ENCODE measurements at regions not wholly inside any gene's neighbourhood (a gene's known extent, or its start where the extent isn't known, plus 50 kb on each side); places are given as distances from the start of the nearest gene placed in this dataset.

DNA sequence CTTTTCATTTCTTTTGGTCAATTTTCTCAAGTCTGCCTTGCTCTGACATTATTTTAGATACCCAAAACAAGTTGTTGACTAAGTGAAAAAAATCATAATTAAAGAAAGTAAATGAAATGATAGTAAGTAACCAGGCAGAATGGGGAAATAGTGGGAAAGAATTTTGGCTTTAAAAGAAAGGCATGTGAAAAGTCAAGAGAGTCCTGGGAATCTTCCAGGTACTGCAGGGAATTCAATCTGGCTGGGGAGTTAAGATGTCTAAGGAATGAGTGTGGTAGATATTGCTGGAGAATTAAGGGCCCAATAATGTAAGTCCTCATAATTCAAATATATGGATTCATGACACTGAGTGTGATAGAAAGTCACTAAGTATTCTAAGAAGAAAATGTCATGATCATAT is 123.1 kb upstream of the PAPPA start:
- H4K20me1 ChIP-seq, result no peaks in the 10 kb centered on the region
- H3K4me1 ChIP-seq, result peaks cover 0 to 7% (median 0%) of the 10 kb centered on the region in 10 experiments; a peak in 3 of 20 replicates
- TF ChIP-seq Cebpa-rat (IDR thresholded peaks at IDR 0.05), result no peak
- peaks cover 0 to 19% (median 8%) of the 10 kb centered on the region in 11 experiments; a peak in 13 of 22 replicates for H3K9me3 ChIP-seq (replicated peaks in 1 of 11)
- no peak overlapping the region for H3K27ac ChIP-seq
- H3K27me3 ChIP-seq, result no peaks in the 10 kb centered on the region
- no peak overlapping the region for H3K4me2 ChIP-seq
- no peak overlapping the region for H3K9ac ChIP-seq
- H3K4me3 ChIP-seq, result no peak overlapping the region
- H3K36me3 ChIP-seq, result no peaks in the 10 kb centered on the region

GRCh38 chr9:116032683-116033440 is 120.7 kb upstream of the PAPPA start:
- H3K9me3 ChIP-seq (replicated peaks in 1 of 11), result peaks cover 0 to 19% (median 8%) of the 10 kb centered on the region in 11 experiments; a peak in 13 of 22 replicates
- H3K36me3 ChIP-seq, result no peaks in the 10 kb centered on the region
- no peak overlapping the region for H3K4me2 ChIP-seq
- no peak overlapping the region for H3K9ac ChIP-seq
- H3K4me3 ChIP-seq, result no peak overlapping the region
- no peak overlapping the region for H3K27ac ChIP-seq
- no peaks in the 10 kb centered on the region for H3K27me3 ChIP-seq
- H4K20me1 ChIP-seq, result no peaks in the 10 kb centered on the region
- H3K4me1 ChIP-seq, result peaks cover 0 to 2% (median 0%) of the 10 kb centered on the region in 10 experiments; a peak in 1 of 20 replicates
- TF ChIP-seq Cebpa-rat (IDR thresholded peaks at IDR 0.05), result no peak

DNA sequence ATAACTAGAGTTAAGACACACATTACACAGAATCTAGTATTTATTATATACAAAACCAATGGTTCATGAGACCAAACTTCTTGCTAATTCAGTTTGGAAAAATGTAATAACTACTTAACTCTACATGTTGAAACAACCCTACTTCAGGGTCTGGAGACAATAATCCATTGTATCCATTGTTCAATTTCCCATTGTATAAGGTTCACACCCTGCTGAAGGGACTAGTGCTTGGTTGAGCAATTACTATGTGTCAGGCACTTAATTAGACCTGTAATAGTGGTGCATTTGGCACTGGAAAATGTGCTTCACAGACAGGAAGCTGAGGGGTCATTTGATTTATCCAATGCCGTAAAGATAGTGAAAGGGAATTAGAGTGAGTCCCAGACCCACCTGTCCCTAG is 114.3 kb upstream of the PAPPA start:
- Histone ChIP-seq H3K4me2 (no peak overlapping the region), H3K4me3 (no peak overlapping the region), H3K27me3 (no peaks in the 10 kb centered on the region), H3K36me3 (no peaks in the 10 kb centered on the region), H3K4me1 (no peaks in the 10 kb centered on the region), H3K27ac (no peak overlapping the region), H3K9me3 (replicated peaks in 1 of 11) (0 out of 22 replicates have a peak, but pooled peaks cover 0 to under 1% (median 0%) of the 10 kb centered on the region in 11 experiments), H4K20me1 (no peaks in the 10 kb centered on the region), H3K9ac (no peak overlapping the region)
- TF ChIP-seq Cebpa-rat (IDR thresholded peaks at IDR 0.05), result no peak

DNA sequence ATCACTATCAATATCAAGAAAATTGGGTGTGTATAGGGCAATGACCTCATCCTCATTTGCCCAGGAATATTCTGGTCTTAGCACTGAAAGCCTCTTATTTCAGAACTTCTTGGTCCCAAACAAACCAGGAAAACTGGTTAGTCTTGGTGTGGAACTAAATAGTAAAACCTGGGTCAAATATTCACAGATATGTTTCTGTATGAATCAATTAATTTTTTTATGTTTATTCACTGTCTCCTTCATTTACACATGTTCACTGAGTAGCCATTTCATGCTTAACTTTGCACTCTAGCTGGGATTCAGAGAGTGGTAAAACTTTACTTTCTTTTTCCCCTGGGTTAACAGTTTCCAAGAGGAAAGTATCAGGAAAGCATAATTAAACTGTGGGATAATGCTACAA is 113.7 kb upstream of the PAPPA start:
- no peak for TF ChIP-seq Cebpa-rat (IDR thresholded peaks at IDR 0.05)
- Histone ChIP-seq H3K9me3 (replicated peaks in 1 of 11) (no peaks in the 10 kb centered on the region), H3K4me2 (no peak overlapping the region), H3K36me3 (no peaks in the 10 kb centered on the region), H4K20me1 (no peaks in the 10 kb centered on the region), H3K9ac (no peak overlapping the region), H3K4me3 (no peak overlapping the region), H3K27me3 (no peaks in the 10 kb centered on the region), H3K4me1 (no peaks in the 10 kb centered on the region), H3K27ac (no peak overlapping the region)

GRCh38 chr9:116042321-116042720 is 111.3 kb upstream of the PAPPA start:
- Histone ChIP-seq H4K20me1 (no peaks in the 10 kb centered on the region), H3K27ac (no peak overlapping the region), H3K9ac (no peak overlapping the region), H3K4me2 (no peak overlapping the region), H3K27me3 (no peaks in the 10 kb centered on the region), H3K36me3 (no peaks in the 10 kb centered on the region), H3K9me3 (replicated peaks in 1 of 11) (peaks cover 0 to 5% (median 0%) of the 10 kb centered on the region in 11 experiments; a peak in 1 of 22 replicates), H3K4me3 (no peak overlapping the region), H3K4me1 (no peaks in the 10 kb centered on the region)
- TF ChIP-seq Cebpa-rat (IDR thresholded peaks at IDR 0.05), result no peak

GRCh38 chr9:116045083-116045482 is 108.5 kb upstream of the PAPPA start:
- H3K27ac ChIP-seq, result no peak overlapping the region
- no peaks in the 10 kb centered on the region for H3K36me3 ChIP-seq
- no peaks in the 10 kb centered on the region for H3K27me3 ChIP-seq
- no peak overlapping the region for H3K4me3 ChIP-seq
- peaks cover 0 to 5% (median 0%) of the 10 kb centered on the region in 11 experiments; a peak in 1 of 22 replicates for H3K9me3 ChIP-seq (replicated peaks in 1 of 11)
- no peaks in the 10 kb centered on the region for H3K4me1 ChIP-seq
- no peak overlapping the region for H3K9ac ChIP-seq
- H4K20me1 ChIP-seq, result no peaks in the 10 kb centered on the region
- no peak for TF ChIP-seq Cebpa-rat (IDR thresholded peaks at IDR 0.05)
- H3K4me2 ChIP-seq, result no peak overlapping the region

DNA sequence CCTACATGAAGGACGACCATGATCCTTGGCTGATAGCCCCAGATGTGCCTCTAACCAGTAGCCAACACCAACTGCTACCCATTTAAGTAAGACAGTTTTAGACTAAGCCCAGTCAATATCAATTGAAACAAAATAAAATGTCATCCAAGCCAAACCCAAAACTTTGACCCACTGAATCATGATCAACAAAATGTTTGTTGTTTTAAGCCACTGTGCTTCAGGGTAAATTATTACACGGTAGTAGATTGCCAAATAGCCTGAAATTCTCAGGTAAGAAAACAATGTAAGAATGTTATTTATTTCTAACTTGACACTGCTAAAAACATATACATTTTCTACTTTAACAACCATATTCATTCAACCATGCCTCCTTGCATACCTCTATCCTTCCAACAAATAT is 105.5 kb upstream of the PAPPA start:
- Histone ChIP-seq H3K4me3 (no peak overlapping the region), H3K27ac (no peak overlapping the region), H3K36me3 (no peaks in the 10 kb centered on the region), H3K4me1 (no peaks in the 10 kb centered on the region), H3K9ac (no peak overlapping the region), H3K9me3 (replicated peaks in 1 of 11) (peaks cover 0 to 5% (median 0%) of the 10 kb centered on the region in 11 experiments; a peak in 1 of 22 replicates), H3K27me3 (no peaks in the 10 kb centered on the region), H4K20me1 (no peaks in the 10 kb centered on the region), H3K4me2 (no peak overlapping the region)
- no peak for TF ChIP-seq Cebpa-rat (IDR thresholded peaks at IDR 0.05)

- H3K27ac ChIP-seq, result no peak overlapping the region
- no peaks in the 10 kb centered on the region for H3K36me3 ChIP-seq
- H3K9me3 ChIP-seq (replicated peaks in 1 of 11), result peaks cover 0 to 5% (median 0%) of the 10 kb centered on the region in 11 experiments; a peak in 1 of 22 replicates
- H4K20me1 ChIP-seq, result no peaks in the 10 kb centered on the region
- no peak overlapping the region for H3K4me2 ChIP-seq
- H3K4me1 ChIP-seq, result no peaks in the 10 kb centered on the region
- no peak for TF ChIP-seq Cebpa-rat (IDR thresholded peaks at IDR 0.05)
- no peaks in the 10 kb centered on the region for H3K27me3 ChIP-seq
- no peak overlapping the region for H3K9ac ChIP-seq
- no peak overlapping the region for H3K4me3 ChIP-seq
These were observed 104.1 kb upstream of the PAPPA start for GRCh38 chr9:116049456-116049855.

- no peaks in the 10 kb centered on the region for H3K4me1 ChIP-seq
- no peak overlapping the region for H3K9ac ChIP-seq
- H3K4me2 ChIP-seq, result no peak overlapping the region
- no peaks in the 10 kb centered on the region for H3K9me3 ChIP-seq (replicated peaks in 1 of 11)
- no peaks in the 10 kb centered on the region for H3K36me3 ChIP-seq
- H3K27ac ChIP-seq, result no peak overlapping the region
- H4K20me1 ChIP-seq, result no peaks in the 10 kb centered on the region
- no peaks in the 10 kb centered on the region for H3K27me3 ChIP-seq
- no peak overlapping the region for H3K4me3 ChIP-seq
- TF ChIP-seq Cebpa-rat (IDR thresholded peaks at IDR 0.05), result no peak
These were observed 102.1 kb upstream of the PAPPA start for GRCh38 chr9:116051528-116051927.

DNA sequence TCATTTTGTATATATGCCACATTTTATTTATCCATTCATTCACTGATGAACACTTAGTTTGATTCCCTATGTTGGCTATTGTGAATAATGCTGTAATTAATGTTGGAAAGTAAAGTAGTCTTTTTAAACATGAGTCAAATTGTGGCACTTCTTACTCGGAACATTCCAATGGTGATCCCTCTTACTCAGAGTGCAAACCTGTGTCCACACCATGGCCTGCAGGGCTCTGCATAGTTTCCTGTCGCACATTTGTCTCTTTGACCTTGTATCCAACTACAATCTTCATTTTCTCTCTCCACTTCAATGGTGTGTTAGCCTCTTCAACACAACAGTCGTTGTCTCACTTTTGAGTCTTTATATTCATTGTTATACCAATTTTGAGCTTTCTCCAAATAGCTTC is 98.1 kb upstream of the PAPPA start:
- H4K20me1 ChIP-seq, result no peaks in the 10 kb centered on the region
- no peaks in the 10 kb centered on the region for H3K4me1 ChIP-seq
- no peak overlapping the region for H3K9ac ChIP-seq
- no peaks in the 10 kb centered on the region for H3K9me3 ChIP-seq (replicated peaks in 1 of 11)
- no peaks in the 10 kb centered on the region for H3K36me3 ChIP-seq
- H3K4me3 ChIP-seq, result no peak overlapping the region
- H3K27ac ChIP-seq, result no peak overlapping the region
- H3K27me3 ChIP-seq, result no peaks in the 10 kb centered on the region
- H3K4me2 ChIP-seq, result no peak overlapping the region
- TF ChIP-seq Cebpa-rat (IDR thresholded peaks at IDR 0.05), result no peak

All from BLaER1 treated with 17β-estradiol and CSF1 and Interleukin-3, amounts not matched to agents 10 nM and 100 nM (cell line).